ENCODE measurements at regions not wholly inside any gene's neighbourhood (a gene's known extent, or its start where the extent isn't known, plus 50 kb on each side); places are given as distances from the start of the nearest gene placed in this dataset.

GRCh38 chr7:136070736-136071505 is 93.8 kb upstream of the MTPN start:
- H3F3A ChIP-seq (ENCODE audit: insufficient read depth, low read length): no peaks in the 10 kb centered on the region
- H3K4me3 ChIP-seq (ENCODE audit: low read depth, low read length, poor library complexity, severe bottlenecking): no peak overlapping the region
- H3K4me2 ChIP-seq (ENCODE audit: low read length): no peak overlapping the region
- no peak overlapping the region for H3K27ac ChIP-seq (ENCODE audit: low read depth, low read length, poor library complexity, severe bottlenecking)
- H3K9me2 ChIP-seq (ENCODE audit: low read depth, low read length): no peaks in the 10 kb centered on the region
- TF ChIP-seq CTCF (IDR thresholded peaks at IDR 0.05; ENCODE audit: low read length): no peak
- TF ChIP-seq EZH2 (IDR thresholded peaks at IDR 0.05; ENCODE audit: borderline replicate concordance, low read length): no peak
- H3K27me3 ChIP-seq (ENCODE audit: insufficient read depth, low read length): no peaks in the 10 kb centered on the region
- no peak overlapping the region for H3K9ac ChIP-seq (ENCODE audit: low read length)
- no peaks in the 10 kb centered on the region for H3K79me2 ChIP-seq (ENCODE audit: insufficient read depth, low read length)
- H2AFZ ChIP-seq (ENCODE audit: low read length): no peak overlapping the region
- no peaks in the 10 kb centered on the region for H3K9me3 ChIP-seq (ENCODE audit: low read length)
- no peaks in the 10 kb centered on the region for H3K4me1 ChIP-seq (ENCODE audit: insufficient read depth, low read length, severe bottlenecking)
- no peaks in the 10 kb centered on the region for H4K20me1 ChIP-seq (ENCODE audit: insufficient read depth, low read length)
- no peaks in the 10 kb centered on the region for H3K36me3 ChIP-seq (ENCODE audit: insufficient read depth, low read length)

- TF ChIP-seq EZH2 (IDR thresholded peaks at IDR 0.05; ENCODE audit: borderline replicate concordance, low read length) (no peak), CTCF (IDR thresholded peaks at IDR 0.05; ENCODE audit: low read length) (no peak)
These were observed 92.8 kb upstream of the MTPN start for GRCh38 chr7:136069840-136070529.

GRCh38 chr7:136067277-136067676 is 90.1 kb upstream of the MTPN start:
- H3K27me3 ChIP-seq (ENCODE audit: insufficient read depth, low read length): no peaks in the 10 kb centered on the region
- no peak overlapping the region for H2AFZ ChIP-seq (ENCODE audit: low read length)
- H3K79me2 ChIP-seq (ENCODE audit: insufficient read depth, low read length): no peaks in the 10 kb centered on the region
- no peak overlapping the region for H3K27ac ChIP-seq (ENCODE audit: low read depth, low read length, poor library complexity, severe bottlenecking)
- H3K9ac ChIP-seq (ENCODE audit: low read length): no peak overlapping the region
- H3K36me3 ChIP-seq (ENCODE audit: insufficient read depth, low read length): no peaks in the 10 kb centered on the region
- TF ChIP-seq EZH2 (IDR thresholded peaks at IDR 0.05; ENCODE audit: borderline replicate concordance, low read length): no peak
- TF ChIP-seq CTCF (IDR thresholded peaks at IDR 0.05; ENCODE audit: low read length): no peak
- H3K4me3 ChIP-seq (ENCODE audit: low read depth, low read length, poor library complexity, severe bottlenecking): no peak overlapping the region
- H3K4me2 ChIP-seq (ENCODE audit: low read length): no peak overlapping the region
- H3K9me2 ChIP-seq (ENCODE audit: low read depth, low read length): no peaks in the 10 kb centered on the region
- no peaks in the 10 kb centered on the region for H3F3A ChIP-seq (ENCODE audit: insufficient read depth, low read length)
- H3K9me3 ChIP-seq (ENCODE audit: low read length): no peaks in the 10 kb centered on the region
- no peaks in the 10 kb centered on the region for H3K4me1 ChIP-seq (ENCODE audit: insufficient read depth, low read length, severe bottlenecking)
- H4K20me1 ChIP-seq (ENCODE audit: insufficient read depth, low read length): no peaks in the 10 kb centered on the region

More at GRCh38 chr7:136069840-136070529, 92.8 kb upstream of the MTPN start:
- Histone ChIP-seq H3K4me2 (ENCODE audit: low read length) (no peak overlapping the region), H3K9me3 (ENCODE audit: low read length) (no peaks in the 10 kb centered on the region), H3K27me3 (ENCODE audit: insufficient read depth, low read length) (no peaks in the 10 kb centered on the region), H2AFZ (ENCODE audit: low read length) (no peak overlapping the region), H4K20me1 (ENCODE audit: insufficient read depth, low read length) (no peaks in the 10 kb centered on the region), H3F3A (ENCODE audit: insufficient read depth, low read length) (no peaks in the 10 kb centered on the region), H3K4me3 (ENCODE audit: low read depth, low read length, poor library complexity, severe bottlenecking) (no peak overlapping the region), H3K9me2 (ENCODE audit: low read depth, low read length) (no peaks in the 10 kb centered on the region), H3K9ac (ENCODE audit: low read length) (no peak overlapping the region), H3K27ac (ENCODE audit: low read depth, low read length, poor library complexity, severe bottlenecking) (no peak overlapping the region), H3K79me2 (ENCODE audit: insufficient read depth, low read length) (no peaks in the 10 kb centered on the region), H3K36me3 (ENCODE audit: insufficient read depth, low read length) (no peaks in the 10 kb centered on the region), H3K4me1 (ENCODE audit: insufficient read depth, low read length, severe bottlenecking) (no peaks in the 10 kb centered on the region)

All from OCI-LY1 (cell line).